Aorta (tissue), 5 donors: ENCODE measurements at regions not wholly inside any gene's neighbourhood (a gene's known extent, or its start where the extent isn't known, plus 50 kb on each side); places are given as distances from the start of the nearest gene placed in this dataset.
"Not testable (repeated sequence)": the region's sequence is repeated elsewhere in the genome, so short reads cannot be mapped to it uniquely, and the experiment has no call there.

Experiments
- ATAC-seq: fragments of 200-7000 bp; cut with Tn5 transposase; one replicate; pipeline ENCODE4 v1.9.1; 2022; ENCODE audit warnings: moderate library complexity; ENCODE audit not compliant: low FRiP score
- DNase-seq, 2 donors: peaks; one replicate each; pipeline ENCODE4 v3.0.0-alpha.2; 2020
- H3K27ac ChIP-seq, 2 donors: one replicate each; pipeline ENCODE4 v1.5.1; 2013; ENCODE audit warnings: low read length in 2 of 2, mild to moderate bottlenecking in 2 of 2, moderate library complexity in 2 of 2, control low read depth in 1 of 2, inconsistent platforms in 1 of 2, low read depth in 1 of 2
- H3K27me3 ChIP-seq, 2 donors: one replicate each; pipeline ENCODE4 v1.6.1; 2013; ENCODE audit warnings: control low read depth in 1 of 2, low read length in 1 of 2, mild to moderate bottlenecking in 1 of 2, moderate library complexity in 1 of 2; ENCODE audit not compliant: insufficient read depth in 2 of 2, control insufficient read depth in 1 of 2
- H3K36me3 ChIP-seq, 2 donors: one replicate each; pipeline ENCODE4 v1.6.1; 2013; ENCODE audit warnings: control low read depth in 1 of 2, low read length in 1 of 2, mild to moderate bottlenecking in 1 of 2; ENCODE audit not compliant: insufficient read depth in 2 of 2, control insufficient read depth in 1 of 2
- H3K4me1 ChIP-seq, 2 donors: one replicate each; pipeline ENCODE4 v1.6.1; 2013; ENCODE audit warnings: low read length in 2 of 2, control low read depth in 1 of 2, mild to moderate bottlenecking in 1 of 2, moderate library complexity in 1 of 2; ENCODE audit not compliant: insufficient read depth in 2 of 2, control insufficient read depth in 1 of 2
- H3K4me3 ChIP-seq, 2 donors: one replicate each; pipeline ENCODE4 v1.5.1; 2013; ENCODE audit warnings: low read length in 2 of 2, control low read depth in 1 of 2, mild to moderate bottlenecking in 1 of 2
- H3K9me3 ChIP-seq: one replicate; pipeline ENCODE4 v1.6.1; 2013; ENCODE audit warnings: mild to moderate bottlenecking, low read length; ENCODE audit not compliant: control insufficient read depth
- WGBS, 2 donors: extraction: QIAGEN DNeasy Blood & Tissue Kit; methylation state at CpG; one replicate each; pipeline ENCODE4 v1.1.7; 2013; 5-methylcytosine and 5-hydroxymethylcytosine counted together
- intact Hi-C, 2 donors: fragments of 100-400 bp; cut with DNase I; formaldehyde crosslinking; loops; one replicate each; pipeline versions ENCODE4 v1.14.2 to v1.15.0; 2022
- donor health status: healthy with polysubstance abuse.
- donor health status: Bipolar disorder and iron deficiency.
- donor health status: DM: no; HTN: no; CAD: no.
- donor health status: DM: no; HTN: no; CAD: no.
- donor health status: DM: yes; HTN: yes; CAD: no.

GRCh38 chrX:130543603-130544325, 142.0 kb downstream of the RBMX2 start:
- intact Hi-C loops = no loop called here
- DNase-seq (no peak), ATAC-seq (no peak)
- no peak overlapping the region for H3K4me3 ChIP-seq
- WGBS, 2 donors = 62 to 75% methylated on average over 4 of the region's 4 CpGs
- no peaks in the 10 kb centered on the region for H3K9me3 ChIP-seq
- H3K36me3 ChIP-seq = no peaks in the 10 kb centered on the region
- H3K4me1 ChIP-seq = no peaks in the 10 kb centered on the region
- H3K27me3 ChIP-seq = no peaks in the 10 kb centered on the region
- H3K27ac ChIP-seq = no peak overlapping the region

GRCh38 chrX:130545796-130546195, 144.0 kb downstream of the RBMX2 start:
- no peak for ATAC-seq
- Histone ChIP-seq H3K36me3 (no peaks in the 10 kb centered on the region), H3K27me3 (no peaks in the 10 kb centered on the region), H3K9me3 (no peaks in the 10 kb centered on the region), H3K4me1 (no peaks in the 10 kb centered on the region), H3K27ac (no peak overlapping the region), H3K4me3 (no peak overlapping the region)
- DNase-seq = no peak
- 88 to 94% methylated on average over 2 of the region's 2 CpGs for WGBS, 2 donors
- intact Hi-C loops = no loop called here

- H3K4me1 ChIP-seq, DNase-seq, intact Hi-C loops, ATAC-seq, H3K36me3 ChIP-seq, H3K4me3 ChIP-seq, H3K9me3 ChIP-seq, H3K27ac ChIP-seq, H3K27me3 ChIP-seq: not testable (repeated sequence)
- whole genome bisulfite sequencing, 2 donors = 39 to 47% methylated on average over 5 of the region's 5 CpGs
Observed at GRCh38 chrX:130549382-130549781, 147.6 kb downstream of the RBMX2 start.

- intact Hi-C loops = no loop called here
- Histone ChIP-seq H3K4me1 (no peaks in the 10 kb centered on the region), H3K36me3 (no peaks in the 10 kb centered on the region), H3K4me3 (no peak overlapping the region), H3K9me3 (no peaks in the 10 kb centered on the region), H3K27me3 (no peaks in the 10 kb centered on the region), H3K27ac (no peak overlapping the region)
- 72 to 77% methylated on average over 2 of the region's 2 CpGs for WGBS, 2 donors
- ATAC-seq (no peak), DNase-seq (no peak)
Observed at GRCh38 chrX:130550351-130550750, 148.6 kb downstream of the RBMX2 start.

- no peak overlapping the region for H3K4me3 ChIP-seq
- H3K36me3 ChIP-seq = no peaks in the 10 kb centered on the region
- H3K4me1 ChIP-seq = no peaks in the 10 kb centered on the region
- WGBS, 2 donors = 75 to 83% methylated on average over 6 of the region's 6 CpGs
- no peaks in the 10 kb centered on the region for H3K9me3 ChIP-seq
- no peaks in the 10 kb centered on the region for H3K27me3 ChIP-seq
- ATAC-seq = no peak
- no peak for DNase-seq
- no peak overlapping the region for H3K27ac ChIP-seq
- intact Hi-C loops = no loop called here
Observed at GRCh38 chrX:130552444-130553073, 150.8 kb downstream of the RBMX2 start.

- Histone ChIP-seq H3K27ac (no peak overlapping the region), H3K9me3 (no peaks in the 10 kb centered on the region), H3K4me1 (no peaks in the 10 kb centered on the region), H3K27me3 (no peaks in the 10 kb centered on the region), H3K4me3 (no peak overlapping the region), H3K36me3 (no peaks in the 10 kb centered on the region)
- intact Hi-C loops = no loop called here
- ATAC-seq (no peak), DNase-seq (no peak)
- WGBS, 2 donors = 57 to 70% methylated on average over 3 of the region's 3 CpGs
Observed at GRCh38 chrX:130555341-130555740, 153.6 kb downstream of the RBMX2 start.

GRCh38 chrX:130555757-130556156, 154.0 kb downstream of the RBMX2 start:
- Histone ChIP-seq H3K27ac (no peak overlapping the region), H3K27me3 (no peaks in the 10 kb centered on the region), H3K4me3 (no peak overlapping the region), H3K9me3 (no peaks in the 10 kb centered on the region), H3K4me1 (no peaks in the 10 kb centered on the region), H3K36me3 (no peaks in the 10 kb centered on the region)
- ATAC-seq (no peak), DNase-seq (no peak)
- intact Hi-C loops = no loop called here
- 37 to 56% methylated on average over 3 of the region's 3 CpGs for WGBS, 2 donors

GRCh38 chrX:130556951-130557350, 155.2 kb downstream of the RBMX2 start:
- 95 to 100% methylated on average over 1 of the region's 1 CpG for WGBS, 2 donors
- DNase-seq (no peak), ATAC-seq (no peak)
- H3K4me3 ChIP-seq = no peak overlapping the region
- H3K36me3 ChIP-seq = no peaks in the 10 kb centered on the region
- H3K27ac ChIP-seq = no peak overlapping the region
- intact Hi-C loops = no loop called here
- no peaks in the 10 kb centered on the region for H3K9me3 ChIP-seq
- no peaks in the 10 kb centered on the region for H3K27me3 ChIP-seq
- no peaks in the 10 kb centered on the region for H3K4me1 ChIP-seq

GRCh38 chrX:130560544-130560943, 158.8 kb downstream of the RBMX2 start:
- Histone ChIP-seq H3K27me3 (no peaks in the 10 kb centered on the region), H3K27ac (no peak overlapping the region), H3K4me1 (no peaks in the 10 kb centered on the region), H3K9me3 (no peaks in the 10 kb centered on the region), H3K36me3 (no peaks in the 10 kb centered on the region), H3K4me3 (no peak overlapping the region)
- DNase-seq (no peak), ATAC-seq (no peak)
- 72 to 76% methylated on average over 5 of the region's 5 CpGs for WGBS, 2 donors
- intact Hi-C loops = no loop called here
